ENCODE measurements at regions not wholly inside any gene's neighbourhood (a gene's known extent, or its start where the extent isn't known, plus 50 kb on each side); places are given as distances from the start of the nearest gene placed in this dataset.
A peak's percentile ranks its signal among the peaks of the same experiment; 100 is the strongest.
"Not testable (repeated sequence)": the region's sequence is repeated elsewhere in the genome, so short reads cannot be mapped to it uniquely, and the experiment has no call there.

GRCh38 chrX:26915064-26915463, 548.1 kb downstream of the PPP4R3C start:
- DNase-seq (ENCODE audit: extremely low read depth in 1 of 11, low read depth in 9 of 11, low spot score in 4 of 11): no peak

- no peak for DNase-seq (ENCODE audit: extremely low read depth in 1 of 11, low read depth in 9 of 11, low spot score in 4 of 11)
These were observed 548.9 kb downstream of the PPP4R3C start for GRCh38 chrX:26914232-26914631.

GRCh38 chrX:26911785-26912184, 551.4 kb downstream of the PPP4R3C start:
- DNase-seq (ENCODE audit: extremely low read depth in 1 of 11, low read depth in 9 of 11, low spot score in 4 of 11): not testable (repeated sequence)

- no peak for DNase-seq (ENCODE audit: extremely low read depth in 1 of 11, low read depth in 9 of 11, low spot score in 4 of 11)
These were observed 553.4 kb downstream of the PPP4R3C start for GRCh38 chrX:26909728-26910127.

GRCh38 chrX:26908218-26908617, 554.9 kb downstream of the PPP4R3C start:
- no peak for DNase-seq (ENCODE audit: extremely low read depth in 1 of 11, low read depth in 9 of 11, low spot score in 4 of 11)

GRCh38 chrX:26889574-26889973, 573.6 kb downstream of the PPP4R3C start:
- no peak for DNase-seq (ENCODE audit: extremely low read depth in 1 of 11, low read depth in 9 of 11, low spot score in 4 of 11)

- no peak for DNase-seq (ENCODE audit: extremely low read depth in 1 of 11, low read depth in 9 of 11, low spot score in 4 of 11)
These were observed 589.4 kb downstream of the PPP4R3C start for GRCh38 chrX:26873736-26874135.

GRCh38 chrX:26871967-26872366, 591.2 kb downstream of the PPP4R3C start:
- DNase-seq (ENCODE audit: extremely low read depth in 1 of 11, low read depth in 9 of 11, low spot score in 4 of 11): no peak

- peak in 2 of 11 donors; percentile 0 for DNase-seq (ENCODE audit: extremely low read depth in 1 of 11, low read depth in 9 of 11, low spot score in 4 of 11)
These were observed 611.2 kb downstream of the PPP4R3C start for GRCh38 chrX:26851981-26852380.

GRCh38 chrX:26848511-26848910, 614.6 kb downstream of the PPP4R3C start:
- DNase-seq (ENCODE audit: extremely low read depth in 1 of 11, low read depth in 9 of 11, low spot score in 4 of 11): no peak

GRCh38 chrX:26845056-26845455, 618.1 kb downstream of the PPP4R3C start:
- no peak for DNase-seq (ENCODE audit: extremely low read depth in 1 of 11, low read depth in 9 of 11, low spot score in 4 of 11)

- no peak for DNase-seq (ENCODE audit: extremely low read depth in 1 of 11, low read depth in 9 of 11, low spot score in 4 of 11)
These were observed 606.5 kb downstream of the MAGEB5 start for GRCh38 chrX:26822448-26822847.

GRCh38 chrX:26789751-26790150, 573.8 kb downstream of the MAGEB5 start:
- DNase-seq (ENCODE audit: extremely low read depth in 1 of 11, low read depth in 9 of 11, low spot score in 4 of 11): no peak

GRCh38 chrX:26788402-26788998, 572.5 kb downstream of the MAGEB5 start:
- no peak for DNase-seq (ENCODE audit: extremely low read depth in 1 of 11, low read depth in 9 of 11, low spot score in 4 of 11)

GRCh38 chrX:26783512-26784225, 567.7 kb downstream of the MAGEB5 start:
- DNase-seq (ENCODE audit: extremely low read depth in 1 of 11, low read depth in 9 of 11, low spot score in 4 of 11): peak in 7 of 11 donors; percentile 2 to 30 (median 20)

GRCh38 chrX:26778320-26778888, 562.4 kb downstream of the MAGEB5 start:
- DNase-seq (ENCODE audit: extremely low read depth in 1 of 11, low read depth in 9 of 11, low spot score in 4 of 11): no peak

- DNase-seq (ENCODE audit: extremely low read depth in 1 of 11, low read depth in 9 of 11, low spot score in 4 of 11): no peak
These were observed 546.3 kb downstream of the MAGEB5 start for GRCh38 chrX:26762253-26762652.

GRCh38 chrX:26755760-26756159, 539.8 kb downstream of the MAGEB5 start:
- not testable (repeated sequence) for DNase-seq (ENCODE audit: extremely low read depth in 1 of 11, low read depth in 9 of 11, low spot score in 4 of 11)

GRCh38 chrX:26747877-26748276, 531.9 kb downstream of the MAGEB5 start:
- no peak for DNase-seq (ENCODE audit: extremely low read depth in 1 of 11, low read depth in 9 of 11, low spot score in 4 of 11)

- no peak for DNase-seq (ENCODE audit: extremely low read depth in 1 of 11, low read depth in 9 of 11, low spot score in 4 of 11)
These were observed 506.9 kb downstream of the MAGEB5 start for GRCh38 chrX:26722666-26723428.

Data from renal cortex interstitium (tissue), 11 donors.